ENCODE measurements at regions not wholly inside any gene's neighbourhood (a gene's known extent, or its start where the extent isn't known, plus 50 kb on each side); places are given as distances from the start of the nearest gene placed in this dataset.

DNA sequence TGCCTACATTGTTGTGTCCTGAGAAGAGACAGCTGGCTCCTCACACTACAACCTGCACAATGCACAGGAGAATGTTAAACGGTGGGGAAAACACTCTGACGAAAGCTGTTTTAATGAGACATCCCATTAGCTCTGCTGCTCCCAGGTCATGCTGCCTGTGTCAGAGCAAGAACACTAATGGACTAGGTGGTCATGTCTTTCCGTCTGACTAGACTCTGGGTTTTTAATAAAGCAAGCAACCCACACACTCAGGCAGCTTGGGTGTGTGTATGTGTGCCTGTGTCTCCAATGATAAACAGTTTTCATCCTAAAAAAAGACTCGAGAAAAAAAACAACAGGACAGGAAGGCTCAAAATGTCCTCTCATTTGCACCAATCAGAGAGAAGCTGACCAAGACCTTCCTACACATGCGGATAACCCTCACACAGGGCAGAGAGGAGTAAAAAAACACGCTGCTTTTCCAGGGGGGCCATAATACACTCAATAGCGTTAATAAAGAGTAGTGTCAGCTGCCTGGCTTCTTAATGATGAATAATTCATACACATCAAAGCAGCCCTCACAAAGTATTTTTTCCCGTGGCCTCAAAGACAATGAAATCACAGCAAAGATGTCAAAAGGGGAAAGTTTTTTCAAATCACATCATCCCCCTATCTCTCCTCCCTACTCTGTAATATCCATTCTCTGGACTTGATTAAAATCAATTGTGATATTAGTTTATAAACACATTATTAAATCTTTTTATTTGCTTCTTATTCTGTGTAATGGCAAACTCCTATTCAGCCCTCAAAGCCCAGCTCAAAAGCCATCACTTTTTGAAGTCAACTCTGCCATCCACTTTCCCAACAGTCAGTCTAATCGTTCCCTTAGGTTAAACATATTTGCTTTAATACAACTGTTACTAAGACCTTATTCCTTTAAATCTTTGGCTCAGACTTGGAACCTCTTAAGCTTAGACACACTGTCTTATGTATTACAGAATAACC lies 244.2 kb upstream of the CDH11 start:
- H3K27ac ChIP-seq (ENCODE audit: low read depth, low read length): no peak overlapping the region
- H3K36me3 ChIP-seq (ENCODE audit: control insufficient read depth in 2 of 4, insufficient read depth in 4 of 4, low read length in 3 of 4): no peaks in the 10 kb centered on the region

More for the DNA sequence above, 244.2 kb upstream of the CDH11 start:
- ChIA-PET POLR2A (ENCODE audit: partially characterized antibody) (interaction anchor here (0.7 kb wide), 1 partner anchor 15 kb away, joined by 3 read pairs; no protein-coding TSS in a partner anchor), CTCF (ENCODE audit: partially characterized antibody) (interaction anchor here (0.9 to 1.1 kb wide), 2 partner anchors 11 to 16 kb away, joined by 3 read pairs; no protein-coding TSS in a partner anchor)
- Histone ChIP-seq H2BK15ac (ENCODE audit: low read length) (no peak overlapping the region), H4K20me1 (replicated peaks in 1 of 2; ENCODE audit: control insufficient read depth in 1 of 2, insufficient read depth in 2 of 2, low read length in 2 of 2) (no peaks in the 10 kb centered on the region), H3K4ac (replicated peaks; ENCODE audit: insufficient read length, low read depth, low read length) (no peak overlapping the region), H2AFZ (ENCODE audit: low read length) (peak overlapping the region; percentile 42; the same call in 1 of the 2 replicates), H4K5ac (ENCODE audit: insufficient read length, low read depth, low read length) (no peak overlapping the region), H3K9me3 (ENCODE audit: insufficient read depth in 2 of 2, low read depth in 1 of 2, low read length in 1 of 2) (0 out of 4 replicates have a peak, but pooled peaks cover 0 to 4% of the 10 kb centered on the region in 2 experiments), H3K4me2 (ENCODE audit: insufficient read depth in 1 of 2, low read depth in 2 of 2, low read length in 2 of 2) (no peak overlapping the region), H3K14ac (ENCODE audit: insufficient read length) (no peak overlapping the region), H4K91ac (replicated peaks; ENCODE audit: insufficient read length, low read length) (no peak overlapping the region), H3K4me3 (ENCODE audit: extremely low read depth in 1 of 4, insufficient read depth in 2 of 4, low read depth in 3 of 4, low read length in 4 of 4) (no peak overlapping the region), H2AK5ac (ENCODE audit: low read depth, low read length) (no peak overlapping the region), H3K23ac (ENCODE audit: insufficient read length) (no peak overlapping the region), H3K23me2 (ENCODE audit: low read depth, low read length) (no peaks in the 10 kb centered on the region; the same call in 1 of the 2 replicates), H3K9ac (replicated peaks in 1 of 4; ENCODE audit: extremely low read depth in 1 of 4, low read depth in 3 of 4, low read length in 3 of 4) (no peak overlapping the region), H2BK20ac (ENCODE audit: low read length) (no peak overlapping the region), H3K56ac (replicated peaks; ENCODE audit: insufficient read length, low read depth, low read length) (no peak overlapping the region), H3K79me1 (ENCODE audit: low read depth, low read length) (no peaks in the 10 kb centered on the region), H3K4me1 (replicated peaks in 1 of 4; ENCODE audit: control insufficient read depth in 3 of 4, insufficient read depth in 4 of 4, low read length in 3 of 4) (no peaks in the 10 kb centered on the region), H3K18ac (ENCODE audit: extremely low read depth, low read length) (no peak overlapping the region), H4K8ac (ENCODE audit: extremely low read depth, insufficient read depth, low read length) (no peak overlapping the region), H3K79me2 (ENCODE audit: control insufficient read depth in 1 of 2, insufficient read depth in 2 of 2, low read length in 2 of 2) (no peaks in the 10 kb centered on the region), H2BK5ac (ENCODE audit: low read depth, low read length) (no peak overlapping the region), H2BK12ac (ENCODE audit: low read depth, low read length) (no peak overlapping the region), H2BK120ac (replicated peaks; ENCODE audit: low read depth, low read length) (no peak overlapping the region), H3K27me3 (replicated peaks in 1 of 4; ENCODE audit: control insufficient read depth in 3 of 4, extremely low read depth in 1 of 4, insufficient read depth in 3 of 4, low read length in 3 of 4) (no peaks in the 10 kb centered on the region)
- FAIRE-seq: no peak
- DNase-seq (ENCODE audit: low read depth in 1 of 2, low spot score in 2 of 2): no peak
- no peak for TF ChIP-seq GABPA (IDR thresholded peaks at IDR 0.05; ENCODE audit: borderline replicate concordance, insufficient read depth, low read length)
- no peak for TF ChIP-seq CHD1 (IDR thresholded peaks at IDR 0.05; ENCODE audit: low read depth, low read length)
- TF ChIP-seq SP2 (IDR thresholded peaks at IDR 0.05; ENCODE audit: low read length): no peak
- TF ChIP-seq CEBPB (IDR thresholded peaks at IDR 0.05; ENCODE audit: low read depth, low read length): no peak
- no peak for TF ChIP-seq GTF2F1 (IDR thresholded peaks at IDR 0.05; ENCODE audit: borderline replicate concordance, low read depth, low read length)
- no peak for TF ChIP-seq TAF7 (optimal IDR thresholded peaks at IDR 0.05; ENCODE audit: borderline replicate concordance, low read depth, low read length)
- TF ChIP-seq KDM5A (IDR thresholded peaks at IDR 0.05; ENCODE audit: low read length): no peak
- TF ChIP-seq MAFK (IDR thresholded peaks at IDR 0.05; ENCODE audit: low read depth, low read length): no peak
- no peak for TF ChIP-seq EZH2 (IDR thresholded peaks at IDR 0.05; ENCODE audit: low read depth, low read length, severe bottlenecking)
- 96% methylated on average over 9 of the region's 9 CpGs; no CpG with 5 or more reads in 1 of the 2 experiments for WGBS, 2 experiments (ENCODE audit: extremely low coverage in 1 of 2, insufficient coverage in 1 of 2, insufficient read length in 1 of 2, insufficient replicate concordance in 2 of 2, low coverage in 1 of 2, low lambda C conversion rate in 2 of 2, missing lambda C conversion rate in 1 of 2)

Data from H1 (cell line).